Right ventricle myocardium inferior (tissue), 1 donor: ENCODE measurements at regions not wholly inside any gene's neighbourhood (a gene's known extent, or its start where the extent isn't known, plus 50 kb on each side); places are given as distances from the start of the nearest gene placed in this dataset.
"Not testable (repeated sequence)": the region's sequence is repeated elsewhere in the genome, so short reads cannot be mapped to it uniquely, and the experiment has no call there.

Source experiments
- ATAC-seq: fragments of 200-7000 bp; cut with Tn5 transposase; one replicate; pipeline ENCODE4 v1.9.1; 2020; ENCODE audit warnings: mild to moderate bottlenecking, moderate library complexity
- DNase-seq: peaks from one replicate; pipeline ENCODE4 v3.0.0; 2021; ENCODE audit errors: missing footprints
- intact Hi-C: fragments of 100-400 bp; cut with DNase I; formaldehyde crosslinking; loops from one replicate; pipeline ENCODE4 v1.11.0; 2022
- donor health status: DM: no; HTN: yes; CAD: no; lungs with severe emphysema.

DNA sequence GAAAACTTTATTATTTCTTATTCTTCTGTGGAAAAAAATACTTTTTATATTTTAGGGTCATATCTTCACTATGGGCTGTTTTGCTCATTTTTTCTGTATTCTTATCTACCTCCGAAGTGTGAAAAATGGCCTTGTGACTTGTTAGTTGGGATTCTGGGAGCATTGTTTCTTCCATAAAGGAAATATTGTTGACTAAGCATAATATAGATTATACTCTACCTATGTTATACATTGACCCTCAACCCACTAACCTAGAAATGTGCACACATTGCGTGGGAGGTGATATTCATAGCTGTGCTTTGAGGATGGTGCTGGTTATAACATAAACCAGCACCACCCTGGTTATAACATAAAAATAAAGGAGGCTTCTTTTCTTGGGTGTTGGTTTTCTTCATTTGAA is 259.2 kb upstream of the AADAT start:
- no peak for ATAC-seq
- intact Hi-C loops, result no loop called here
- no peak for DNase-seq

DNA sequence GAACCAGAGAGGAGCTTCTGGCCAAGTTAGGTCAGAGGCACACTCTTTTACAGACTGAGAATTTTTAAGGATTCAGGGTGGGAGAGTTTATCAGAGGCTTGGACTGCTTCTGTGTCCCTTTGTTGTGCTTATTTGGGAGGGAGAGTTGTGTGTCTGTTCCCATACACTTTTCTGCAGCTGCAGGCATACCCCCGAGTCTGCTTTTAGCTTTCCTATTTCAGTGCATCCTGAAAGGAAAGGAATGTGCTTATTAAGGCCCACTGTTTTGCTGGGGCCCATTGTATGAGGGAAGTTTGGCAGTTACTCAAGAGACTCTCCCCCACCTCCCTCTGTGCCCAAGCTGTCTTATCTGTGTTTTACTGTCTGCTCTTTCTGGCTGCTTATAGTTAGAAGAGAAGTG is 257.4 kb upstream of the AADAT start:
- intact Hi-C loops, ATAC-seq, DNase-seq: not testable (repeated sequence)

DNA sequence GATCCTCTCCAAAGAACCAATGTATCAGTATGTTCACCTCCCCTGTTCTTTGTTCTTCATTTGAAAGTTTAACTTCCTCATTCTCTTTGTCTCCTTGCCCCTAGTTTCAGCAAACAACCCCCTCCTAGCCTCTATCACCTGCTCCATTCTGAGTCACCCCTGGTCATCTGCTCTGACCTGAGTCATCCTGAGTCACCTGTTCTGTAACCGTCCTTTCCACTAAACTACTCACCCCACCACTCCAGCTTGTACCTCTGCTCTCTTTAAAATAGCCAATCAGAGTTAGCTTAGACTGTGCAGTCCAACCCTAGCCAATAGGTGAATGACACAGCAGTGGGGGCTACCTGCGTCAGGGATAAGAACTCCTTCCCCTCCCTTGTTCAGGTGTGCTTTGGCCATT is 249.8 kb upstream of the AADAT start:
- peak; percentile 34 for DNase-seq
- intact Hi-C loops, result no loop called here
- no peak for ATAC-seq

DNA sequence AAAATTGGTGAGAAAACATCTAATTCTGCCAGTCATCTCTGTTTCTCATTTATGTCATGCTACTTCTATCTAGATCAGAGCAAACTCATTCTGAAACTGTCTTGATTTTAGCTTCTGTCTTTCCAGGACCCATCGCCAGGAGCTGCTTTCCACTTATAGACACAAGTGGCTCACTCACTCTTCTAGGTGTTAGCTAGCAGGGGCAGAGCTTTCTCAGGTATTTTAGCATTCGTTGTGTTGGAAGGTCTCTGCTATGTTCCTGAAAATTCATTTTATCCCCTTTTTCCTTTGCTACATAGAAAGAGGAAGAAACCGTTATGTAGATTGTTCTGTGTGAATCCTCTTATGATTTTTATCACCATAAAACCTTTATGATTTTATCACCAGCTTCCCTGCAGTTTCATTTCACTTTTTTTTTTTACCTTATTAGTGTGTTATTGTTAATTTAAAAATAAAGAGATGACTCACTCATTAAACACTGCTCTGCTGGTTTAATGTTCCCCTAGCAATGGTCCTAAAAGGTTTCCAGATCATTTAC is 246.6 kb upstream of the AADAT start:
- intact Hi-C loops, result no loop called here
- ATAC-seq, result no peak
- DNase-seq, result no peak

DNA sequence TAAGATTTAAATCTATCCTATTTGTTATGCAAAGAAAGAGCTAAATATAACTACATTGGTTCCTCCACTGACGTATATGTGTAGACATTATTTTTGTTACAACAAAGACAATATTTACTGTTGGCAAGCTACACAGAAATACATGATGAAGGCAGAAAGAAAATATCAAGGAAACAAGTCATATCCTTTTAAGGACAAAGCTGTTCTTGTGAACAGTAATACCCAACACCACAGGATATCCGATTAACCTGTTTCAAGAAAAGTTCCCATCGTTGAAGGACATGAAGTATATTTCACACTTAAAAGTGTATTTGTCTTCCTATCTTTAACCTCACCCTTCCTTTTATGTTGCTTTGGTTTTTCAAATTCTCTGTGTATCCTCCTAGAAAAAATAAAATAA is 235.8 kb upstream of the AADAT start:
- ATAC-seq (no peak), DNase-seq (no peak)
- intact Hi-C loops, result no loop called here

DNA sequence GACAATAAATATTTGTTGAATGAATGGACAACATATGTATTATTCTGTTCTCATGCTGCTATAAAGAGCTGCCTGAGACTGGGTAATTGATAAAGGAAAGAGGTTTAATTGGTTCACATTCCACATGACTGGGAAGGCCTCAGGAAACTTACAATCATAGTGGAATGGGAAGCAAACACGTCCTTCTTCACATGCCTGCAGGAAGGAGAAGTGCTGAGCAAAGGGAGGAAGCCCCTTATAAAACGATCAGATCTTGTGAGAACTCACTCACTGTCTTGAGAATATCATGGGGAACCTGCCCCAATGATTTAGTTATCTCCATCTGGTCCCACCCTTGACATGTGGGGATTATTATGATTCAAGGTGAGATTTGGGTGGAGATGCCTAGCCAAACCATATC is 233.9 kb upstream of the AADAT start:
- DNase-seq (no peak), ATAC-seq (no peak)
- intact Hi-C loops, result no loop called here

DNA sequence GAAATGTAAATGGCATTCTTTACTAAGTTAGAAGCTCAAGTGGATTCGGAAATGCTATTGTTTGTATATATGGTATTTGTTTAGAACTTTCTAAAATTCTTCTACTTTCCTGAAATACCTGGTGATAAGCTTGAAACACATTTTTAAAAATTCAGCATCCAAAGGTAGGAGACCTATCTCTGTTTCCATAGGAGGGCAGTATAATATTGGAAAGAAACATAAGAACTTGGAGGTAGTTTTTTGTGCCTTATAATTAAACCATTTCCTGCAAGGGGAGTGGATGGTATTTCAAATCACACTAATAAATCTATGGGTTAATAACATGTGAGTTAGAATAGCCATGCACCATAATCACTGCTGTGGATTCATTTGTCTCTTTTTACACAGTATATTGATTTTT is 217.4 kb upstream of the AADAT start:
- intact Hi-C loops, result no loop called here
- DNase-seq, result no peak
- no peak for ATAC-seq

DNA sequence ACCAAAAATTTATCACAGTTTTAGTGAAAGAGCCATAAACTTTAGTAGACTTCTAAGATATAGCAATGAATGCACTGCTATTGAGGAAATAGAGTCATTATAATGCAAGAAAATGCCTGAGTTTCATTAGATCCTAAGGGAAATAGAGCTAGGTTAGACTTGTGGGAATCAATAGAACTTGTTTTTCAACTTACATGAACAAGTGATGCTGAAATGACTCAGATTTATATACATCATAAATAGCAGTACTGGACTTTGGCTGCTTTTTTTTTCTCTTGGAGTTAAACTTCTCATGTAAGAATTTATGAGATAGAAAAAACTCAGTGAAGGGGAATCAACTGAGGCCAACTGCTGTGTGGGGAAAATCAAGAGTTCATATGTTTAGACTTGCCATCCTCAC is 216.5 kb upstream of the AADAT start:
- ATAC-seq (no peak), DNase-seq (no peak)
- intact Hi-C loops, result no loop called here

DNA sequence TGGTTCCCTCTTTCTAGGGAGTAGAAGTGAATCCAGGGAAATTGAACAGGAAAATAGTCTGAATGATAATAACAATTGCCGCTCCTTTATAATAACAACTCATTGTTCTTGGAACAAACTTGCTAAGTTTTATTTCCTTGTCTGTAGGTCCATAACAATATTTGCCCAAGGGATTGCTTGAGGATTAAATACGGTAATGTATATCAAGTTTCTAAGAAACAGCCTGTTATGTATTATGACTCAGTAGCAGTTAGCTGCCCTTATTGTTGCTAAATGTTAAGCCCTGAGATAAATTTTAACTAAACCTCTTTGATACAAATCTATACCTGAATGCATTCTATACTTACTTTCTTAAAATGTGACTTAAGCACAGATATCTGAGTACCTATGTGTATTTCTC is 215.9 kb upstream of the AADAT start:
- intact Hi-C loops, result no loop called here
- ATAC-seq (no peak), DNase-seq (no peak)

DNA sequence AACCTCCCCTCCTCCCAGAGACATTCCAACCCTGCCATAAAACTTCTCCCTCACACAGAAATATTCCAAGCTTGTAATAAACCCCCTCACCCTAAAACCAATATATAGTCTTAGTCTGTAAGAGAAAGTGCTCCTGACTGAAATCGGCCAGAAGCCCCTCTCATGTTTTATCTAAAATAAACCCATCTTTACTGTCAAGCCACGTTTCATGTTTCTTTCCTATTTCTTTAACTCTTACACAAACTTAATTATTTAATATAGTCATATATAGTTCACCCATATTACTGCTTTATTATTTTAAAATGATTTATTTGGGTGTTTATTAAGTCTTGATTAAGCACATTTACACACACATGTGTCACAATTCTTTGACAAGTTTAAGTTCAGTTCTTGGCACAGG is 191.3 kb upstream of the AADAT start:
- ATAC-seq (no peak), DNase-seq (no peak)
- intact Hi-C loops, result no loop called here

DNA sequence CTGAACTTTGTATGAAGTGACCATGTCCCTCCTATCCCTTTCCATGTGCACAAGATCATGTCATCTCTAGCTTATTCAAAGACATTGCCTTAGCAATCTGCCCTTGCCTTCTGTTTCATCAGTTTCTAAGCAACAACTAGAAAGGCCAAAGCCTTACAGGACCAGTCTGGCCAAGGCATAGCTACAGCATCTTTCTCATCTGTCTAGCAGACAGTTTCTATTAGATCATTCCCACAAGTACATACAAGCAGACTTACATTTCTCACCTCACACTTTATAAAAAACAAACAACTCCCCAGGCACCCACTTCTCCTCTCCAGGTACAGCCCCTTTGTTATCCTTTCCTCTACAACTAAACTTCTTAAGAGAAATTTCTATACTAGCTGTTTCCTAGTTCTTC is 188.7 kb upstream of the AADAT start:
- intact Hi-C loops, result no loop called here
- ATAC-seq (no peak), DNase-seq (no peak)

DNA sequence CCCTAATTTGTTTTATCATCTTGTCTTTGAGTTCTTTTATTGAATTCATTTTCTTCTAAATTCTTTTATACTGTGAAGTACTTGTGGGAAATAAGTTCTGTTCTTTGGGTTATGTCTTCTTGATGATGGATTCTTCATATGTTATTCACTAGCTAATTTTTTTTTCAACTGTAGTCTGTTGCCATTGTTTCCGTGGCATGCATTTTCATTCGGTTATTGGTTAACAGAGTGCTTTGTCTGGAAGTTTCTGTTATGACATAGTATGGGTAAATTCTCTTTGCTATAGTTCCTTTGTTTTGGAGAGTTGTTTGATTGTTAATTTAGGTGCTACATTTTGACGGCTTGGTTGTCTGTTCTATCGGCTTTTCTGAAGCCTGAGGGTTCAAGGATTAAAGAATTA is 184.9 kb upstream of the AADAT start:
- ATAC-seq, result no peak

DNA sequence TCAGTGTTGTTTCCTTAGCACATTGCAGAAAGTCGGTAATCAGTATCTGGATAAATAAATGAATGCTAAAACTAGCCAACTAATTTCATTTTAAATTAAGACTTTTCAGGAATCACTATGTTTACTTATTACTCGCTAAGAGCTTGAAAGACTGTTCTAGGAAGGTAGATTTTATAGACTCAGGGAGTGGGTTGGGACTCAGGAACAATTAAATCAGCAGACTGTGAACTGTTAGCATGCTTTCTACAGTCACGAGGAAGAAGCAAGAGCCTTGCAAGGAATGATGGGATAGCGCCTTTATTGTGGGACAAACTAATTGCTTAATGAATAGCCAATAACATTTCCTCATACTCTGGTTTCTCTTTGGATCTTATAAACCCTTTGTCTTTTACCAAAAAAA is 183.2 kb upstream of the AADAT start:
- DNase-seq, result no peak
- intact Hi-C loops, result no loop called here
- no peak for ATAC-seq

More for the DNA sequence above, 184.9 kb upstream of the AADAT start:
- intact Hi-C loops, result no loop called here
- no peak for DNase-seq

DNA sequence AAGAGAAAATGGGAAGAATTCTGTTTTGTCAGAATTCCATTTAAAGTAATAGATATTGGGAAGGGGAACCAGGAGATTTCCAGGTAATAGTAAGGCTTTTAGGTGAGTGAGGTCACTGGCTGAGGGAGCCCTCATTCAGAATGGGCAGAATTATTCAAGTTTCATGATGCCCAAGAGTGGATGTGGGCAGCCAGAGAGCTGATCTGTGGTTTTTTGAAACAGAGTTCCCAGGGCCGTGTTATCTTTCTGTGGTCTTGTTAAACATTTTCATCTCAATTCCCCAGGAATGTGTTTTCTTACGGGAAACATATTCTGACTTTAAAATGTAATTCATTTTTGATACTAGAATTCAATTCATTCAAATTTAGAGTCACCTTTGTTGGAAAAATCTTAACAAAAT is 182.0 kb upstream of the AADAT start:
- DNase-seq, result no peak
- ATAC-seq, result no peak
- intact Hi-C loops, result no loop called here

DNA sequence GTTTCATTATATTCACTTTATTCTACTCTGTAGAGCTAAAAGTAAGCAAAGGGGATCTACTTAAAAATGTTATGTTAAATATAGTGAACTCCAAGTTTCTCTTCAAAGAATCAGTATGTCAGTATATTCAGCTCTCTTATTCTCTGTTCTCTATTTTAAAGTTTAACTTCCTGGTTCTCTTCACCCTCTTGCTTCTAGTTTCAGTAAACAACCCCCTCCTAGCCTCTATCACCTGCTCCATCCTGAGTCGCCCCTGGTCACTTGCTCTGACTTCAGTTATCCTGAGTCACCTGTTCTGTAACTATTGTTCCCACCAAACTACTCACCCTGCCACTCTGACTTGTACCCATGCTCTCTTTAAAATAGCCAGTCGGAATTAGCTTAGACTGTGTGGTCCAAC is 180.9 kb upstream of the AADAT start:
- ATAC-seq (no peak), DNase-seq (no peak)
- intact Hi-C loops, result no loop called here

DNA sequence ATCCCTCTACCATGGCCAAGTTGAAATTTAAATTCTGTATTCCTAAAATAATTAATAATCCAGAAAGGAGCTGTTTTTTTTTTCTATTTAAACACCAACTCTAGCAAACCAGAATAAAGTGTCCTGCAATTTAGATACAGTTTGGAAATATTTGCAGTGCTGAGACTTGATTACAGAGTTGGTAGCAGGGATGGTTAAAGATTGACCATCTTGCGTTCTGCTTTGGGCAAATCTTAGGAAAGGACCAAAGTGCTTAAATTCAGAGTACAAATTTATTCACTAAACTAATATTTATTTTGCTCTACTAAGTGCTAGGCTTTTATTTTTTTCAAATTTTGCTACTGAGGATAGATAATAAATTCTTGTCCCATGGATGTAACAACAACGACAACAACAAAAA is 180.2 kb upstream of the AADAT start:
- no peak for ATAC-seq
- intact Hi-C loops, result no loop called here
- no peak for DNase-seq

DNA sequence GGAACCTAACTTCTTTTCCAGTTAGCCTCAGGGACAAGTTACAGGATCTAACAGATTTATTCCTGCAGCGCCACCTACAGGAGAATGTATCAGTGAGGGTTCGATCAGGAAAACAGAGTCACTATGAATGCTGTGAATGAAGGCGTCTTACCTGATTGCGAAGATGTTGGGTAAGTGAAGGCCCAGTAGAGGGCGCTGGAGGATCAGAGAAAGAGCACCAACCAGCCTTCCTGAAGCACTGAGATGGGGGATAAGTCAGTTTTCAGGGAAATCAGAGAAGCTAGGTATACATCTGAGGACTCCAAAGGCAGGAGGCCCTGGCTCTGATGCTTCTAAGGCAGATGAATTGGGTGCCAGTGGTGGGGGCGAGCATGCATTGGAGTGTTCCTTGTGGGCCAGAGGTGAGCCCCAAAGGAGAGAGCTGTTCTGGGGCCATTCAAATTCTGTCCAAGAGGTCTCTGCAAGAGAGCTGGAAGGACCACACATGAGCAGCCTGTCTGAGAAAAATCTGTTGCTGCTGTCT is 169.9 kb upstream of the AADAT start:
- no peak for DNase-seq
- no peak for ATAC-seq
- intact Hi-C loops, result no loop called here

DNA sequence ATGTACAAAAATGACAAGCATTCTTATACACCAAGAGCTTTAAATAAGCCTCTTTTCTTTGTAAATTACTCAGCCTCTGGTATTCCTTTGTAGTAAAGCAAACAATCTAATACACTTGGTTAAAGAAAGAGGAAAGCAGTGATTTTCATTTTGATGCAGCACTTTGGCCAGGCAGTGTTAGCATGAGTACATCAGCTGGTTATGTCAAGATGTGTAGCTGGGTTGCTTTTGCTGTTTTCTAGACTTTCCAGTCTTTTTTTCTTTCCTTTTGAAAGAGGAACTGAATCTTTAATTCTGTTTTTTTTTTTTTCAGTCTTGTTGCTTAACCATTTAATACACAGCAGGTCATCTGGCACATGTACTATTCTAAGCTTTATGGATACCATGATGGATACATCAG is 167.1 kb upstream of the AADAT start:
- intact Hi-C loops, result no loop called here
- DNase-seq, result no peak

DNA sequence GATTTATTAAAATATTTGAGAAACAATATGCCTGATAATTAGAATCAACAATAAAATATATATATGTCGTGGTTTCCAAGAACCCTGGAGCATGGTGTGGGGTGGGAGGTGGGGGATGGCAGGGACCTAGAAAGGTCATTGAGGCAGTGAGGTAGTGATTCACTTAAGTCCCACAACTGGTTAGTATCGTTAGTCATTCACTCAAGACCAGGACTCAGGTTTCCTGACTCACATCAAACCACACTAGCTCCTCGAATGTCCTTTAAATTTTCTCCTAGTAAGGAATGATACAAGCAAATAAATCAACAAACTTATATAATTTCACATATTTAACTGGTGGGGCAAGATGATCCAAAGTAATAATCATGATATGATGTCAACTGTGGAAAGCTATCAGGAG is 158.8 kb upstream of the AADAT start:
- DNase-seq (no peak), ATAC-seq (no peak)
- intact Hi-C loops, result loop anchor here (10.0 kb wide), 1 partner anchor 1946 kb away; no protein-coding TSS in a partner anchor

More for the DNA sequence above, 167.1 kb upstream of the AADAT start:
- no peak for ATAC-seq

DNA sequence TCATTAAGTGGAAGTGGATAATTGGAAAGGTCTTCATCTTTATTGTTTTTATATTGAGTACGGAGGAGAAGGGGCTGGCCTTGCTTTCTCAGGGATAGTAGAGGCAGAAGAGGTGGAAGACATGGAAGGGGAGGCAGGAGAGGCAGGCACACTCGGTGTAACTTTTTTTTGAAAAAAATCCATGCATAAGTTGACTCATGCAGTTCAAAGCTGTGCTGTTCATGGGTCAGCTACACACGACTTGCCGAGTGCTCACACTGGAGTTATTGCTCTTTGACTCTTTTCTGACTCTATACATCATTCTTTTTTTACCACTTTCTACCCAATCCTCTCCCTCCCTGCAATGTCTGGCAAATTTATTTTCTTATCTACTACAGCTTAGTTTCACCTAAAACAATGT is 158.3 kb upstream of the AADAT start:
- no peak for ATAC-seq
- intact Hi-C loops, result loop anchor here (10.0 kb wide), 1 partner anchor 1947 kb away; no protein-coding TSS in a partner anchor
- no peak for DNase-seq

DNA sequence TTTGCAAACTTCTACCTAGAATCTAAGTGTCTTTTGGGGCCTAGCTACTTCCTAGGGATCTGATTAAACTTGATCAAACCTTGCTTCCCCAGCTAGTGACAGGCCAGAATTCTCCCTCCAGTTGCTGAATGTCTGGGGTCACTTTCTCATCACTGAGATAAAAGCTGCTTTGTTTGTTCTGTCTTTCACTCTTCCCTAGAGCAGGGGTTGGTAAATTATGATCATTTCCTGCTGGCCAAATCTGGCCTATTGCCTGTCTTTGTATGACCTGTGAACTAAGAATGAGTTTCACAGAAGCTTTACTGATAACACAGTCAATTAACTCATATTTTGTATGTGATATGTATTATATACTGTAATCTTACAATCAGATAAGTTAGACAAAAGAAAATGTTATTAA is 157.8 kb upstream of the AADAT start:
- ATAC-seq (no peak), DNase-seq (no peak)
- intact Hi-C loops, result loop anchor here (10.0 kb wide), 1 partner anchor 1947 kb away; no protein-coding TSS in a partner anchor
